ENCODE measurements at regions not wholly inside any gene's neighbourhood (a gene's known extent, or its start where the extent isn't known, plus 50 kb on each side); places are given as distances from the start of the nearest gene placed in this dataset.

- Histone ChIP-seq H3K79me2 (ENCODE audit: insufficient read depth, low read length) (no peaks in the 10 kb centered on the region), H3K4me3 (ENCODE audit: low read depth, low read length, poor library complexity, severe bottlenecking) (no peak overlapping the region), H3K36me3 (ENCODE audit: insufficient read depth, low read length) (no peaks in the 10 kb centered on the region), H3K27ac (ENCODE audit: low read depth, low read length, poor library complexity, severe bottlenecking) (no peak overlapping the region), H3K9me2 (ENCODE audit: low read depth, low read length) (no peaks in the 10 kb centered on the region), H3K27me3 (ENCODE audit: insufficient read depth, low read length) (no peaks in the 10 kb centered on the region), H3F3A (ENCODE audit: insufficient read depth, low read length) (no peaks in the 10 kb centered on the region), H3K4me2 (ENCODE audit: low read length) (no peak overlapping the region), H2AFZ (ENCODE audit: low read length) (no peak overlapping the region), H3K9ac (ENCODE audit: low read length) (no peak overlapping the region), H3K9me3 (ENCODE audit: low read length) (no peaks in the 10 kb centered on the region), H4K20me1 (ENCODE audit: insufficient read depth, low read length) (no peaks in the 10 kb centered on the region), H3K4me1 (ENCODE audit: insufficient read depth, low read length, severe bottlenecking) (no peaks in the 10 kb centered on the region)
- TF ChIP-seq CTCF (IDR thresholded peaks at IDR 0.05; ENCODE audit: low read length) (no peak), EZH2 (IDR thresholded peaks at IDR 0.05; ENCODE audit: borderline replicate concordance, low read length) (no peak)
These were observed 60.5 kb downstream of the KLHDC7A start for GRCh38 chr1:18541046-18541795.

GRCh38 chr1:18542351-18542750 is 61.6 kb downstream of the KLHDC7A start:
- Histone ChIP-seq H3K79me2 (ENCODE audit: insufficient read depth, low read length) (no peaks in the 10 kb centered on the region), H4K20me1 (ENCODE audit: insufficient read depth, low read length) (no peaks in the 10 kb centered on the region), H3K4me3 (ENCODE audit: low read depth, low read length, poor library complexity, severe bottlenecking) (no peak overlapping the region), H3K9ac (ENCODE audit: low read length) (no peak overlapping the region), H3K27me3 (ENCODE audit: insufficient read depth, low read length) (no peaks in the 10 kb centered on the region), H3K27ac (ENCODE audit: low read depth, low read length, poor library complexity, severe bottlenecking) (no peak overlapping the region), H3K4me1 (ENCODE audit: insufficient read depth, low read length, severe bottlenecking) (no peaks in the 10 kb centered on the region), H3K36me3 (ENCODE audit: insufficient read depth, low read length) (no peaks in the 10 kb centered on the region), H3F3A (ENCODE audit: insufficient read depth, low read length) (no peaks in the 10 kb centered on the region), H3K9me2 (ENCODE audit: low read depth, low read length) (no peaks in the 10 kb centered on the region), H2AFZ (ENCODE audit: low read length) (no peak overlapping the region), H3K4me2 (ENCODE audit: low read length) (no peak overlapping the region), H3K9me3 (ENCODE audit: low read length) (no peaks in the 10 kb centered on the region)
- no peak for TF ChIP-seq EZH2 (IDR thresholded peaks at IDR 0.05; ENCODE audit: borderline replicate concordance, low read length)
- TF ChIP-seq CTCF (IDR thresholded peaks at IDR 0.05; ENCODE audit: low read length), result no peak

- Histone ChIP-seq H3K9me2 (ENCODE audit: low read depth, low read length) (no peaks in the 10 kb centered on the region), H3K27me3 (ENCODE audit: insufficient read depth, low read length) (no peaks in the 10 kb centered on the region), H3F3A (ENCODE audit: insufficient read depth, low read length) (no peaks in the 10 kb centered on the region), H3K79me2 (ENCODE audit: insufficient read depth, low read length) (no peaks in the 10 kb centered on the region), H3K9me3 (ENCODE audit: low read length) (no peaks in the 10 kb centered on the region), H3K4me2 (ENCODE audit: low read length) (no peak overlapping the region), H3K9ac (ENCODE audit: low read length) (no peak overlapping the region), H3K36me3 (ENCODE audit: insufficient read depth, low read length) (no peaks in the 10 kb centered on the region), H2AFZ (ENCODE audit: low read length) (no peak overlapping the region), H4K20me1 (ENCODE audit: insufficient read depth, low read length) (no peaks in the 10 kb centered on the region), H3K27ac (ENCODE audit: low read depth, low read length, poor library complexity, severe bottlenecking) (no peak overlapping the region), H3K4me3 (ENCODE audit: low read depth, low read length, poor library complexity, severe bottlenecking) (no peak overlapping the region), H3K4me1 (ENCODE audit: insufficient read depth, low read length, severe bottlenecking) (no peaks in the 10 kb centered on the region)
- TF ChIP-seq CTCF (IDR thresholded peaks at IDR 0.05; ENCODE audit: low read length) (no peak), EZH2 (IDR thresholded peaks at IDR 0.05; ENCODE audit: borderline replicate concordance, low read length) (no peak)
These were observed 65.3 kb downstream of the KLHDC7A start for GRCh38 chr1:18546026-18546425.
